GM12891 (cell line): ENCODE measurements at regions not wholly inside any gene's neighbourhood (a gene's known extent, or its start where the extent isn't known, plus 50 kb on each side); places are given as distances from the start of the nearest gene placed in this dataset.

Experiments used
- POLR2A ChIP-seq: IDR thresholded peaks from 2 replicates; pipeline ENCODE4 v1.6.1; 2011; ENCODE audit warnings: low read depth, low read length, control low read depth
- POLR2AphosphoS5 ChIP-seq: IDR thresholded peaks from 2 replicates; pipeline ENCODE4 v1.6.1; 2011; ENCODE audit warnings: low read depth, low read length, control low read depth
- SPI1 ChIP-seq: IDR thresholded peaks from 2 replicates; pipeline ENCODE4 v1.6.1; 2011; ENCODE audit warnings: low read depth, low read length, control low read depth
- TAF1 ChIP-seq: IDR thresholded peaks from 2 replicates; pipeline ENCODE4 v1.6.1; 2011; ENCODE audit warnings: low read depth, low read length, control low read depth

DNA sequence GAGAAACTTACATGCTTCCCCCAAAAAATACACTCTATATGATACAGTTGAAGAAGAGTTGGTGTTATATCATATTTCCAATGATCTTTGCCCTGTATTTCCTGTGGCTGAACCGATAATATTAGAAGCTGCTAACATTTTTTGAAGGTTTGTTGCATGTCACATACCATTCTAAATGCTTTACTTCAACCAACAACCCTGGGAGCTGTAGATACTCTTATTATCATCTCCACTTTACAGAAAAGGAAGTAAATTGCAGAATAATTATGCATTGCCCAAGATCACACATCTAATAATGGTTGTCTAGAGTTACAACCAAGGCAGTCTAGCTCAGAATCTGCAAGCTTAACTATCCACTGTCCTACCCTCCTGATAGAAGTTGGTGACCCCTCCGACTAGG is 182.8 kb downstream of the NUAK1 start:
- no peak for TF ChIP-seq TAF1
- TF ChIP-seq SPI1 = no peak
- TF ChIP-seq POLR2AphosphoS5 = no peak
- no peak for TF ChIP-seq POLR2A
